ENCODE measurements at regions not wholly inside any gene's neighbourhood (a gene's known extent, or its start where the extent isn't known, plus 50 kb on each side); places are given as distances from the start of the nearest gene placed in this dataset.

DNA sequence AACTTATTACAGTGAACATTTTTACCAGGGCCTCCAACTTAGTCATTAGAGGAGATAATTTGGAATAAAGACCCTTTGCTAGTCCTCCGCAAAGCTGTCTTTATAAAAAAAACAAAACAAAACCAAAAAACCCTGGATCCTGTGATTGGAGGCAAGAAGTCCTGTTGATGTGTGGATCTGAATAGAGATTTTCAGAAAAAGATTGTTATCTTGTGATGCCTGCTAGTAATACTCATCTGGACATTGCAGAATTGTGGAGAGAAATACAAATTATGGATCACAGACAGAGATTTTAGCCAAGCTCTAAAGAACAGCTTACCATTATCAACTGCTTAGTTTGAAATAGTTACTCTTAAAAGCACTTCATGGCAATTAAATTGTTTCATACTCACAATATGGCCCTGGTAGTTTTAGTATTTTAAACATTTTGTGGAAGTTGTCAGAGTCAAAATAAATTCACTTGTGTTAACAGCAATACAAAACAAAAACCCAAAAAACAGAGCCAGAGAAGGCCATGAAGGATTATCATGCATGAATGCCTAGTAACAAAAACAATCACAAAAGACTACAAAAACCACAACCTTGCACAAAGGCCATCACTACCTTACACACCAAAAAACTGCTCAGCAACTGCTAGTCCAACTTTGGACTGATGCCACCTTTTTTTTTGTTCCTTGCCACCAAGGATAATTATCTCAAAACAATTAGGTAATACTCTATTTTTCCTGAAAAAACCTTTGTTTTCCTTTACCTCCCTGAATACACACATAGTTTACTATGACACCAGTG is 514.5 kb upstream of the SLIT2 start:
- TF ChIP-seq, protein P1, sequence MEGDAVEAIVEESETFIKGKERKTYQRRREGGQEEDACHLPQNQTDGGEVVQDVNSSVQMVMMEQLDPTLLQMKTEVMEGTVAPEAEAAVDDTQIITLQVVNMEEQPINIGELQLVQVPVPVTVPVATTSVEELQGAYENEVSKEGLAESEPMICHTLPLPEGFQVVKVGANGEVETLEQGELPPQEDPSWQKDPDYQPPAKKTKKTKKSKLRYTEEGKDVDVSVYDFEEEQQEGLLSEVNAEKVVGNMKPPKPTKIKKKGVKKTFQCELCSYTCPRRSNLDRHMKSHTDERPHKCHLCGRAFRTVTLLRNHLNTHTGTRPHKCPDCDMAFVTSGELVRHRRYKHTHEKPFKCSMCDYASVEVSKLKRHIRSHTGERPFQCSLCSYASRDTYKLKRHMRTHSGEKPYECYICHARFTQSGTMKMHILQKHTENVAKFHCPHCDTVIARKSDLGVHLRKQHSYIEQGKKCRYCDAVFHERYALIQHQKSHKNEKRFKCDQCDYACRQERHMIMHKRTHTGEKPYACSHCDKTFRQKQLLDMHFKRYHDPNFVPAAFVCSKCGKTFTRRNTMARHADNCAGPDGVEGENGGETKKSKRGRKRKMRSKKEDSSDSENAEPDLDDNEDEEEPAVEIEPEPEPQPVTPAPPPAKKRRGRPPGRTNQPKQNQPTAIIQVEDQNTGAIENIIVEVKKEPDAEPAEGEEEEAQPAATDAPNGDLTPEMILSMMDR (conservative IDR thresholded peaks at IDR 0.05) = no peak
- TF ChIP-seq EZH2 (IDR thresholded peaks at IDR 0.05; ENCODE audit: low read depth) = no peak

Measured in PC-9 (cell line).